HG02678 (cell line): ENCODE measurements at regions not wholly inside any gene's neighbourhood (a gene's known extent, or its start where the extent isn't known, plus 50 kb on each side); places are given as distances from the start of the nearest gene placed in this dataset.
"Not testable (repeated sequence)": the region's sequence is repeated elsewhere in the genome, so short reads cannot be mapped to it uniquely, and the experiment has no call there.

Experiments
- ATAC-seq: cut with Tn5 transposase; IDR thresholded peaks from one replicate; pipeline ENCODE4 v1.9.1; 2021; ENCODE audit warnings: mild to moderate bottlenecking, moderate library complexity; ENCODE audit not compliant: unreplicated experiment

DNA sequence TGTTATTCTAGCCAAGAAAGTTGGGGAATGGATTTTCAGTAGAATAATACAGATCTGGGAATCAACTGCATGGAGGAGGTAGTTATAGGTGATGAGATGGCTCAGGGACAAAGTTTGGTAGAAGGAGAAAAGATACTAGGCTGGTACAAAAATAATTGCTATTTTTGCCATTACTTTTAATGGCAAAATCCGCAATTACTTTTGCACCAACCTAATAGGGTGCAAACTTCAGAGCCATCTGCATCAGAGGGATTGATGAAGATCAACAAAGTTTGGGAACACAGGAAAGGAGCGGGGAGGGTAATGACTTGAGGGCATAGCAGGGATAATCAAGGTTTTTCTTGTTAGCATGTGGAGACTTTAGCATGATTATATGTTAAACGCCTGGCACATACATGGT, 178.7 kb upstream of the ROPN1B start:
- not testable (repeated sequence) for ATAC-seq

DNA sequence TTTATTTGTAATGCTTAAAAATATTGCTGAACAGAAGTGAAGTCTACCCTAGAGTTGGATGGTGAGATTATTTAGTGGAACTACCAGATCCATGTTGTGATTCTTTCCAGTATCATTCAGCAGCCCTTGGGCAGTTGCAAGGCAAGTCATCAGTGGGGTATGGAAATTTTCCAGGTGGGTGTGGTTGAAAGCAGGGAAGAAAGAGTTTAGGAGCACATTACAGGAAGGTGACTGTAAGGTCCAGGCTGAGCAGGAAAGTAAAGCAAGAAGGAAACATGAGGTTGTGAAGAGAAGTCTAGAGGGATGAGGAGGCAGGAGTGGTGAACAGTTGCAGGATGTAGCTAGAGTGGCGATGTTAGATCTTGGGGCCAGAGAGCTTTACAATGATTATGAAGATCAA, 178.0 kb upstream of the ROPN1B start:
- ATAC-seq, result not testable (repeated sequence)

DNA sequence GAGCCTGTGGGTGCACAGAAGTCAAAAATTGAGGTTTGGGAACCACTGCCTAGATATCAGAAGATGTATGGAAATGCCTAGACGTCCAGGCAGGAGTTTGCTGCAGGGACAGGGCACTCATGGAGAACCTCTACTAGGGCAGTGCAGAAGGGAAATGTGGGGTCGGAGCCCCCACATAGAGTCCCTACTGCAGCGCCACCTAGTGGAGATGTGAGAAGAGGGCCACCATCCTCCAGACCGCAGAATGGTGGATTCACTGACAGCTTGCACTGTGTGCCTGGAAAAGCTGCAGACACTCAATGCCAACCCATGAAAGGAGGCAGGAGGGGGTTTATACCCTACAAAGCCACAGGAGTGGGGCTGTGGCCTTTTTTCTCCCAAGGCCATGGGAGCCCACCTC, 159.0 kb upstream of the ROPN1B start:
- not testable (repeated sequence) for ATAC-seq

DNA sequence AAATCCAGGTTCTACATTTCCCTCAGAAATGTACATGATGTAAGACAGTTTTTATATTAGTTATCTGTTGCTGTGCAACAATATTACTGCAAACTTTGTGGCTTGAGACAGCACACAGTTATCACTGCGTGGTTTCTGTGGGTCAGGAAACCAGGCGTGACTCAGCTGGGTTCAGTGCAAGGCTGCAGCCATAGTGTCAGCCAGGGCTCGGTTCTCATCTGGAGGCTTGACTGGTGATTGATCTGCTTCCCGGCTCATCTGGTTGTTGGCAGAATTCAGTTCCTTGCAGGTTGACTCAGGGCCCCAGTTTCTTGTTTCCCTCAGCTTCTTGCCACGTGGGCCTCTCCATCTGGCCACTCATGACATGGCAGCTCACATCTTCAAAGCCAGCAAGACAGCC, 146.8 kb upstream of the ROPN1B start:
- not testable (repeated sequence) for ATAC-seq

DNA sequence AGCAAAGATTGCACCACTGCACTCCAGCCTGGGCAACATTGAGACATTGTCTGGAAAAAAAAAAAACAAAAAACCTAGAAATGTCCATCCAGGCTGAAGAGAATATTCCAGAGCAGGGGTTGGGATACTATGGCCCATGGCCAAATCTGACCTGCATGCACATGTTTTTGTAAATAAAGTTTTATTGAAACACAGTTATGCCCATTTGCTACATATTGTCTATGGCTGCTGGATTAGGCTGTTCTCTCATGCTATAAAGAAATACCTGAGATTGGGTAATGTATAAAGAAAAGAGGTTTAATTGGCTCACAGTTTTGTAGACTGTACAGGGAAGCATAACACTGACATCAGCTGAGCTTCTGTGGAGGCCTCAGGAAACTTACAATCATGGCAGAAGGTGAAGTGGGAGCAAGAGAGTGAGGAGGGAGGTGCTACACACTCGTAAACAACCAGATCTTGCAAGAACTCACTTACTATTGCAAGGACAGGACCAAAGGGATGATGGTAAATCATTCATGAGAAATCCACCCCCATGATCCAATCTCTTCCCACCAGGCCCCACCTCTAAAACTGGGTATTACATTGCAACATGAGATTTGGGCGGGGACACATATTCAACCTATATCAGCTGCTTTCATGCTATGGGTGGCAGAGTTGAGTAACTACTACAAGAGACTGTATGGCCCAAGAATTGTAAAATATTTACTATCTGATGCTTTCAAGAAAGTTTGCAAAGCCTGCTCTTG, 137.8 kb upstream of the ROPN1B start:
- ATAC-seq, result not testable (repeated sequence)

DNA sequence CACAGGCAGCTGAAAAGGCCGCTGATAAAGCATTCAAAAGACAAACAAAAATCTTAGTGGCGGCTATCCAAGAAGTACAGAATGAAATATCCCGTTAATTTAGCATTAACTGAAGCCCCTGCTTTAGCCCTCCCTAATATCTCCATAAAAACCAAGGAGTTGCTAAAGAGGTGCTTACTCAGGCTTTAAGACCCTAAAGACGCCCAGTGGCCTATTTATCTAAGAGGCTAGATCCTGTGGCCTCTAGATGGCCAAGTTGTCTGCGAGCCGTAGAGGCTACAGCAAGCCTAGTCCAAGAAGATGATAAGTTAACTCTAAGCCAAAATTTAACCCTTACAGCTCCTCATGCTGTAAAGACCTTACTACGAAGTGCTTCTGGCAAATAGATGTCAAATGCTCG, 133.4 kb upstream of the ROPN1B start:
- ATAC-seq, result not testable (repeated sequence)

DNA sequence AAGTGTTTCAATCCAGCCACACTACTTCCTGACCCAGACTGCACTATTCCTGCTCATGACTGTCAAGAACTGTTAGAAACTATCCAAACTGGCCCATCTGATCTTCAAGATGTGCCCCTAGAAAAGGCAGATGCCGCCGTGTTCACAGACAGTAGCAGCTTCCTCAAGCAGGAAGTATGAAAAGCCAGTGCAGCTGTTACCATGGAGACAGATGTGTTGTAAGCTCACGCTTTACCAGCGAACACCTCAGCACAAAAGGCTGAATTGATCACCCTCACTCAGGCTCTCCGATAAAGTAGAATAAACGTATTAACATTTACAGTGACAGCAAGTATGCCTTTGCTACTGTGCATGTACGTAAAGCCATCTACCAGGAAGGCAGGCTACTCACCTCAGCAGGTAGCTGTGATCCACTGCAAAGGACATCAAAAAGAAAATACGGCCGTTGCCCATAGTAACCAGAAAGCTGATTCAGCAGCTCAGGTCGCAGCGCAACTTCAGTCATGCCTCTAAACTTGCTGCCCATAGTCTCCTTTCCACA, 132.9 kb upstream of the ROPN1B start:
- ATAC-seq, result not testable (repeated sequence)

DNA sequence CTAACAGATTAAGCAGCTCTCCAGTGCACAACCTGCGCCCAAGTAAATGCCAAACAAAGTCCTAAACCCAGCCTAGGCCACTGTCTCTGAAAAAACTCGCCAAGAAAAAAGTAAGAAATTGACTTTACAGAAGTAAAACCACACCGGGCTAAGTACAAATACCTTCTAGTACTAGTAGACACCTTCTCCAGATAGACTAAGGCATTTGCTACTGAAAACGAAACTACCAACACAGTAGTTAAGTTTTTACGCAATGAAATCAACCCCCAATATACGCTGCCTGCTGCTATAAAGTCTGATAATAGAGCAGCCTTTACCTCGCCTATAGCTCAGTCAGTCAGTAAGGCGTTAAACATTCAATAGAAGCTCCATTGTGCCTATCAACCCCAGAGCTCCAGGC, 132.2 kb upstream of the ROPN1B start:
- ATAC-seq, result not testable (repeated sequence)

DNA sequence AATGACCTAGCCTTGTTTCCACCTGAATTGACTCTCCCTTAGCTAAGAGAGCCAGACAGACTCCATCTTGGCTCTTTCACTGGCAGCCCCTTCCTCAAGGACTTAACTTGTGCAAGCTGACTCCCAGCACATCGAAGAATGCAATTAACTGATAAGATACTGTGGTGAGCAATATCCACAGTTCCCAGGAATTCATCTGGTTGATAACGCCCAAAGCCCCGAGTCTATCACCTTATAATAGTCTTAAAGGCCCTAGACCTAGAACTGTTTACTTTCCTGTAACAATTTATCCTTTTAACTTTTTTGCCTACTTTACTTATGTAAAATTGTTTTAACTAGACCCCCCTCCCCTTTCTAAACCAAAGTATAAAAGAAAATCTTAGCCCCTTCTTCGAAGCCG, 130.1 kb upstream of the ROPN1B start:
- not testable (repeated sequence) for ATAC-seq

DNA sequence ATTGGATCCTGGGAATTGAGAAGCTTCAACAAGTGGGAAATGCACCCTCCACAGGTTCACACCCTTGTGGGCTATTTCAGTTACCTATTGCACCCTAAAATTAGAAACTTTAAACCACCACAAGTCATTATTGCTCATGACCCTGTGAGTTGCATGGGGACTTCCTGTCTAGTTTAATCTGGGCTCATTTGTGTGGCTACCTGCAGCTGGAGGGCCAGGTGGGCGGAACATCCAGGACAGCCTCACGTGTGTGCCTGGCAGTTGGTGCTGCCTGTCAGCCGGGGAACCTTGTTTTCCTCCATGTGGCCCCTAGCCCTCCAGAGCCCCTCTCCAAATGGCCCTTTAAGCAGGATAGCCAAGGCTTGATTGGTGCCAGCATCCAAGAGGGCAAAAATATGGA, 128.5 kb upstream of the ROPN1B start:
- not testable (repeated sequence) for ATAC-seq

DNA sequence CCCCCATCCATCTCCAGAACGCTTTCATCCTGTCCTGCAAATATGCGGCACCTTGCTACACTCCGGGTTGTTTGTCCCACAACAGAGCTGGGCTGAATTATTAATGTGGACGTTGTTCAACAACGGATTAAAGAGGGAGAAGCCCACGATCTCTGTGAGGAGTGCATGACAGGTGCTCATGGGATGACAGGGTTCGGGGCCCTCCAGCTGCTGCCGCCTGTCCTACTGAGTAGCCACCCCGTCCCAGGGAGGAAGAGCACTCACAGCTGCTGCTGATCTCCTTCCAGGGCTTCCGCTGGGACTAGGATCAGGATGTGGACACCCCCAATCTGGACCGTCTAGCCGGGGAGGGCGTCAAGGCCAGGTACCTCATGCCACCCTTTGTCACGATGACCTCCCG, 121.0 kb upstream of the ROPN1B start:
- not testable (repeated sequence) for ATAC-seq

DNA sequence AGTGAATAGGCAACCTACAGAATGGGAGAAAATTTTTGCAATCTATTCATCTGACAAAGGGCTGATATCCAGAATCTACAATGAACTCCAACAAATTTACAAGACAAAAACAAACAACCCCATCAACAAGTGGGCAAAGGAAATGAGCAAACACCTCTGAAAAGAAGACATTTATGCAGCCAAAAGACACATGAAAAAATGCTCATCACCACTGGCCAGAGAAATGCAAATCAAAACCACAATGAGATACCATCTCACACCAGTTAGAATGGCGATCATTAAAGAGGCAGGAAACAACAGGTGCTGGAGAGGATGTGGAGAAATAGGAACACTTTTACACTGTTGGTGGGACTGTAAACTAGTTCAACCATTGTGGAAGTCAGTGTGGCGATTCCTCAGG, 114.0 kb upstream of the ROPN1B start:
- not testable (repeated sequence) for ATAC-seq

DNA sequence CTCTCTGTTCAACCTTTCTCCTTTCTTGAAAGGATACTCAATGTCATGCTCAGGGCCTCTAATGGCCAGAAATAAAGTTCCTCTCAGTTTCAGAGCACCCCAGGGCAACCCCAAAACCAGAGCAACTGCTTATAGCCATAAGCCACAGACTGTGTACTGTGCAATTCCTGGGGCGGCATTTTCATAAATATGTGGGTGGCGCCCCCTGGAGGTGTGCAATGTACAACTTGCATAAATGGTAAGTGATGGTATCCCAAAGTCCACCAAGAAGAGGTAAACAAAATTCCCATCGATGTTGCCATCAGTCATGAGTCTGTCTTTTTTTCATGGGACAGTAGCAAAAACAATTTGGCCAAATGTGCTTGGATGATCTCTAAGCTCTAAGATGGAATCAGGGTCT, 108.4 kb upstream of the ROPN1B start:
- ATAC-seq, result not testable (repeated sequence)

DNA sequence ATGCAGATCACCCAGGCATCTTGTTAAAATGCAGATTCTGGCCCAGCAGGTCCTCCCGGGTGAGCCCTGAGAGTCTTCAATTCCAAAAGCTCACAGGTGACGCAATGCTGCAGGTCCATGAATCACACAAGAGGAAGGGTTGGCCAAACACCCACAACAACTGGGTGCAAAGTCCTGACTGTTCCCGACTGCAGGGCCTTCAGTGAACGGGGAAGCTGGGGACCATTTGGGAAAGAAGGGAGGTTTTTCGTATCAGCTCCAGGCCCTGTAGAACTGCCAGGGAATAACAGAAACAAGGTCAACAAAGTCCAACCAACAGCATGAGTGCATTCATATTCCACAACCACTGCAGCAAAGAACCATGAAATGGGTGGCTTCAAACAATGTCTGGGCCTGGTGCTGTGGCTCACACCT, 106.1 kb upstream of the ROPN1B start:
- not testable (repeated sequence) for ATAC-seq

DNA sequence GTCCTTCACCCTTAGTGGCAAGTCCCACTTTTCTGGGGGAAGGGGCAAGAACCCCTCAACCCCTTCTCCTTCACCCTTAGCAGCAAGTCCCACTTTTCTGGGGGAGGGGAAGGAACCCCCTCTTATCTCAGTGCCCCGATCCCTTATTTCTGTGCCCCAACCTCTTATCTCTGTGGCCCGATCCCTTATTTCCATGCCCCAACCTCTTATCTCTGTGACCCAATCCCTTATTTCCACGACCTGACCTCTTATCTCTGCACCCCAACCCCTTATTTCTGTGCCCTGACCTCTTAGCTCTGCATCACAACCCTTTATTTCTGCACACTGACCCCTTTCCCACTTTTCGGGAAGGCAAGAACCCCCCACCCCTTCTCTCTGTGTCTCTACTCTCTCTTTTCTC, 104.4 kb upstream of the ROPN1B start:
- not testable (repeated sequence) for ATAC-seq

DNA sequence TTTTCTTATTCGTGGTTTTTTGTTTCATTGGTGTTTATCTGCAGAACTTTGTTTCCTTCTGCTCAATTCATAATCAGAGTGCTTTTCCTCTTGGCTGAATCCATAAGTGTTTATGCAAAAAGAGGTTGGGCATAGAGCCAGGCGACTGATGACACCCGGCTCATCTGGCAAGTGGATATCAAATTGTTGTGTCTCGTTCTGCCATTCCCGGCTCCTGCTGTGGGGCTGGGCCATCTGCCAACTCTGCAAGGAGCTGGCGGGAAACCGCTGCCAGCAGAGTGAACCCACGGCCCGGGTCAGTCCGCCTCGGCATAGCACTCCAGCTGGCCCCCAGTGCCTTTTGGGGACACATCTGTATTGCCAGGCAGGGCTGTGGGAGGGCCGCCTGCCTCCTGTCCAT, 83.0 kb upstream of the ROPN1B start:
- not testable (repeated sequence) for ATAC-seq

DNA sequence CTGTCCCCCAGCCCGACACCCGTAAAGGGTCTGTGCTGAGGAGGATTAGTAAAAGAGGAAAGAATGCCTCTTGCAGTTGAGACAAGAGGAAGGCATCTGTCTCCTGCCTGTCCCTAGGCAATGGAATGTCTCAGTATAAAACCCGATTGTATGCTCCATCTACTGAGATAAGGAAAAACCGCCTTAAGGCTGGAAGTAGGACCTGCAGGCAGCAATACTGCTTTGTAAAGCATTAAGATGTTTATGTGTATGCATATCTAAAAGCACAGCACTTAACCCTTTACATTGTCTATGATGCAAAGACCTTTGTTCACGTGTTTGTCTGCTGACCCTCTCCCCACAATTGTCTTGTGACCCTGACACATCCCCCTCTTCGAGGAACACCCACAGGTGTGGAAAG, 69.8 kb upstream of the ROPN1B start:
- not testable (repeated sequence) for ATAC-seq

DNA sequence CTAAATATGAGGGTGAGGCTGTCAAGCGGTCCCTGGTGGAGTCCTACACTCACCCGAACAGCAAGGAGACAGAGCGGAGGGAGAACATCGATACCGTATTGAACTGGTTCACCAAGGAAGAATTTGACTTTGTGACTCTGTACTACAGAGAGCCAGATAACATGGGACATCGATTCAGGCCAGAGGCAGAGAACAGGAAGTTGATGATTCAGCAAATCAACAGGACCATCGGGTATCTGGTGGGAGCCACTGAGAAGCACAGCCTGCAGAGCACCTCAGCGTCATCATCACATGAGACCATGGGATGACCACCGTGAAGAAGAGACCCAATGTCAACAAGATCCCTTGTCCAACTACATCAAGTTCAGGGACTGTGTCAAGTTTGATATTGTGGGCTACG, 67.5 kb upstream of the ROPN1B start:
- not testable (repeated sequence) for ATAC-seq

DNA sequence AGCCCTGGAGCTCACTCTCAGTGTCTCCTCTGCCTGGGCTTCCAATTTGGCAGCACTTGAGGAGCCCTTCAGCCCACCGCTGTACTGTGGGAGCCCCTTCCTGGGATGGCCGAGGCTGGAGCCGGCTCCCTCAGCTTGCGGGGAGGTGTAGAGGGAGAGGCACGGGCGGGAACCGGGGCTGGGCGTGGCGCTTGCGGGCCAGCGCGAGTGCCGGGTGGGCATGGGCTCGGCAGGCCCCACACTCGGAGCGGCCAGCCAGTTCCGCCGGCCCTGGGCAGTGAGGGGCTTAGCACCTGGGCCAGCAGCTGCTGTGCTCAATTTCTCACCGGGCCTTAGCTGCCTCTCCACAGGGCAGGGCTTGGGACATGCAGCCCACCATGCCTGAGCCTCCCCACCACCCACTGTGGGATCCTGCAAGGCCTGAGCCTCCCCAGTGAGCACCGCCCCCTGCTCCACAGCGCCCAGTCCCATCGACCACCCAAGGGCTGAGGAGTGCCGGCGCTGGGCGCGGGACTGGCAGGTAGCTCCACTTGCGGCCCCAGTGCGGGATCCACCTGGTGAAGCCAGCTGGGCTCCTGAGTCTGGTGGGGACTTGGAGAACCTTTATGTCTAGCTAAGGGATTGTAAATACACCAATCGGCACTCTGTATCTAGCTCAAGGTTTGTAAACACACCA, 65.1 kb upstream of the ROPN1B start:
- not testable (repeated sequence) for ATAC-seq

DNA sequence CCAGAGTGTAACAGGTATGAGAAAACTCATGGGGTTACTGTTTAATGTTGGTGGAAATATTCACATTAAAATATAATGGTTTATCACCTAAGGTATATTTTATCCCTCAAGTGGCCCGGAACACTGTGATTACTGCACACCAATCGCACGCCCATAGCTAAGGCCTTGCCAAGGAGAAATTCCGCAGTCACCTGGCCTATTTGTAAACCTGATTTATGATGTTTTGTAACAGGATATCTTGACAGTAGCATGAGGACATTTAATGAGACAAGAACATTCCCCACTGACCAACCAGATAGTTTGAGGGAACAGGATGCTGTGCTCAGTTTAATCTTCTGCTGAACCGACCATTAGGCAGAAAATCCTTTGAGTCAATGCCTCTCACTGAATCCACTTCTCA, 61.7 kb upstream of the ROPN1B start:
- ATAC-seq, result not testable (repeated sequence)

DNA sequence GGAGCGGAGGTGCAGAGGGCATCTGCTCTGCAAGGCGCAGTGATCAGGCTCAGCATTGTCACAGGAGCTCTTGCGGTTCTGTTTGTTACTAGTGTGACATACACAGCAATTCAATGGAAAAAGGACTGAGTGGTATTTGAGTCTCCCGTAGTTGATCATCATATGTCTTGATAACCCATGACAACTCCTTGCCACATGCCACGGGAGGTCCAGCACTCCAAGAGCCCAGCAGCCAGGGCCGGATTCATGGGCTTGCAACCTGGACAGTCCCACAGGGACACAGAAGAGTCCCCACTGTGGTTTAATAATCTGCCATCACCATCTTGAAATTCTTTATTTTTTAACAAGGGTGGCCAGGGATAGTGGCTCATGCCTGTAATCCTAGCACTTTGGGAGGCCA, 58.1 kb upstream of the ROPN1B start:
- ATAC-seq, result not testable (repeated sequence)
